WTC11 (cell line): ENCODE measurements at regions not wholly inside any gene's neighbourhood (a gene's known extent, or its start where the extent isn't known, plus 50 kb on each side); places are given as distances from the start of the nearest gene placed in this dataset.
A peak's percentile ranks its signal among the peaks of the same experiment; 100 is the strongest.

ENCODE experiments used
- ATAC-seq: fragments of 200-7000 bp; cut with Tn5 transposase; 2 replicates; pipeline ENCODE4 v1.10.0; 2021; ENCODE audit warnings: mild to moderate bottlenecking, moderate library complexity
- CTCF ChIA-PET: fragments of 300-600 bp; sonication (Branson Sonifier 250); formaldehyde crosslinking; loops from one replicate; lab custom pipeline; 2021; ENCODE audit warnings: antibody characterized with exemption; lab: Charles Lee
- POLR2A ChIA-PET: fragments of 350-600 bp; sonication (Branson Sonifier 250); formaldehyde crosslinking; loops from one replicate; lab custom pipeline; 2021; ENCODE audit warnings: antibody characterized with exemption; lab: Charles Lee
- DNase-seq: peaks from one replicate; pipeline ENCODE4 v3.0.0; 2021; ENCODE audit warnings: low spot score
- H3K27ac Mint-ChIP-seq: 2 replicates; pipeline ENCODE4 v1.8.0; 2021; ENCODE audit warnings: mixed read lengths
- H3K27me3 Mint-ChIP-seq: 2 replicates; pipeline ENCODE4 v1.8.0; 2021; ENCODE audit warnings: low read depth, mild to moderate bottlenecking, moderate library complexity, mixed read lengths
- H3K36me3 Mint-ChIP-seq: 2 replicates; pipeline ENCODE4 v1.8.0; 2021; ENCODE audit warnings: mixed read lengths
- H3K4me1 Mint-ChIP-seq: 2 replicates; pipeline ENCODE4 v1.8.0; 2022; ENCODE audit warnings: mixed read lengths
- H3K4me3 Mint-ChIP-seq: 2 replicates; pipeline ENCODE4 v1.8.0; 2021; ENCODE audit warnings: mild to moderate bottlenecking, moderate library complexity, mixed read lengths
- H3K9me3 Mint-ChIP-seq: 2 replicates; pipeline ENCODE4 v1.8.0; 2021; ENCODE audit warnings: mixed read lengths
- GABPB1 ChIP-seq: sonication (generic); formaldehyde crosslinking; IDR thresholded peaks from 2 replicates; pipeline ENCODE4 v1.8.1; 2023; ENCODE audit warnings: mild to moderate bottlenecking, missing genetic modification reagents
- GTF2I ChIP-seq: fragments of 250-450 bp; sonication (Bioruptor Pico); conservative IDR thresholded peaks from 2 replicates; pipeline ENCODE4 v1.4.0; 2021; ENCODE audit warnings: mild to moderate bottlenecking
- JUN ChIP-seq: sonication (generic); formaldehyde crosslinking; IDR thresholded peaks from 2 replicates; pipeline ENCODE4 v1.8.0; 2023; ENCODE audit warnings: mild to moderate bottlenecking, missing genetic modification reagents
- KAT7 ChIP-seq: sonication (generic); formaldehyde crosslinking; IDR thresholded peaks from 2 replicates; pipeline ENCODE4 v1.8.1; 2023; ENCODE audit warnings: missing genetic modification reagents, mild to moderate bottlenecking, borderline replicate concordance
- MXD4 ChIP-seq: fragments of 250-450 bp; sonication (Bioruptor Pico); IDR thresholded peaks from 2 replicates; pipeline ENCODE4 v1.8.0; 2021; ENCODE audit warnings: mild to moderate bottlenecking, moderate library complexity, borderline replicate concordance
- PRRX2 ChIP-seq: fragments of 250-450 bp; sonication (Bioruptor Pico); IDR thresholded peaks from 2 replicates; pipeline ENCODE4 v1.8.0; 2021; ENCODE audit warnings: mild to moderate bottlenecking
- SOX15 ChIP-seq: fragments of 250-450 bp; sonication (Bioruptor Pico); IDR thresholded peaks from 2 replicates; pipeline ENCODE4 v1.9.0; 2021; ENCODE audit warnings: mild to moderate bottlenecking
- TCF7 ChIP-seq: sonication (generic); formaldehyde crosslinking; IDR thresholded peaks from 2 replicates; pipeline ENCODE4 v1.8.0; 2022; ENCODE audit warnings: mild to moderate bottlenecking, low read depth, missing genetic modification reagents, moderate library complexity
- ZNF263 ChIP-seq: sonication (generic); formaldehyde crosslinking; IDR thresholded peaks from 2 replicates; pipeline ENCODE4 v1.8.1; 2022; ENCODE audit warnings: low read depth, mild to moderate bottlenecking, moderate library complexity, missing genetic modification reagents
- ZNF671 ChIP-seq: fragments of 250-450 bp; sonication (Bioruptor Pico); IDR thresholded peaks from 2 replicates; pipeline ENCODE4 v1.8.0; 2021; ENCODE audit warnings: mild to moderate bottlenecking
- TF ChIP-seq, protein P1 (sequence below): sonication (generic); formaldehyde crosslinking; IDR thresholded peaks from 2 replicates; pipeline ENCODE4 v1.8.1; 2022; ENCODE audit warnings: missing genetic modification reagents, borderline replicate concordance
- TF ChIP-seq, protein P2 (sequence below): sonication (generic); formaldehyde crosslinking; IDR thresholded peaks from 2 replicates; pipeline ENCODE4 v1.8.1; 2022; ENCODE audit warnings: low read depth, mild to moderate bottlenecking, moderate library complexity, missing genetic modification reagents, borderline replicate concordance
- TF ChIP-seq, protein P3 (sequence below): sonication (generic); formaldehyde crosslinking; IDR thresholded peaks from 2 replicates; pipeline ENCODE4 v1.8.0; 2022; ENCODE audit warnings: missing genetic modification reagents
- TF ChIP-seq, protein P4 (sequence below): sonication (generic); formaldehyde crosslinking; IDR thresholded peaks from 2 replicates; pipeline ENCODE4 v1.8.0; 2022; ENCODE audit warnings: mild to moderate bottlenecking, missing genetic modification reagents
- TF ChIP-seq, protein P5 (sequence below): sonication (generic); formaldehyde crosslinking; IDR thresholded peaks from 2 replicates; pipeline ENCODE4 v1.8.0; 2023; ENCODE audit warnings: mild to moderate bottlenecking, missing genetic modification reagents
- TF ChIP-seq, protein P6 (sequence below): sonication (generic); formaldehyde crosslinking; IDR thresholded peaks from 2 replicates; pipeline ENCODE4 v1.8.1; 2022; ENCODE audit warnings: mild to moderate bottlenecking, missing genetic modification reagents, moderate library complexity, borderline replicate concordance

DNA sequence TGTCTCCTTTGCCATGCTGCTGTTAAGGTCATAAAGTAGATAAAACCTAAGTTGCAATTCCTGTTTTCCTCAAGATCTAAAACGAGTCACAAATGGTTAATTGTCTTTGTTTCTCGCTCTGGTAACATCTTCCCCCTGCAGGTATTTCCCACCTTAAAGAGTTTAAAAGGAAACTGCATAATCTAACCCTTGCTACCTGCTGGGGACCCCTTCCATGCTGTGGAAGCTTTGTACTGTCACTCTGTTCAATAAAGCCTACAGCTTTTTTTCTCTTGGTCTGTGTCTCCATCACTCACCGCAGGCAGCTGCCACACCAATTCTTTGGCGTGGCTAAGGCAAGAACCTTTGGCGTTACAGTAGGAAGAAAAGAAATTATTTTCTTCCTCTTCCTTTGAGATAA lies 117.7 kb upstream of the GJE1 start (continued):
- TF ChIP-seq, protein P1, sequence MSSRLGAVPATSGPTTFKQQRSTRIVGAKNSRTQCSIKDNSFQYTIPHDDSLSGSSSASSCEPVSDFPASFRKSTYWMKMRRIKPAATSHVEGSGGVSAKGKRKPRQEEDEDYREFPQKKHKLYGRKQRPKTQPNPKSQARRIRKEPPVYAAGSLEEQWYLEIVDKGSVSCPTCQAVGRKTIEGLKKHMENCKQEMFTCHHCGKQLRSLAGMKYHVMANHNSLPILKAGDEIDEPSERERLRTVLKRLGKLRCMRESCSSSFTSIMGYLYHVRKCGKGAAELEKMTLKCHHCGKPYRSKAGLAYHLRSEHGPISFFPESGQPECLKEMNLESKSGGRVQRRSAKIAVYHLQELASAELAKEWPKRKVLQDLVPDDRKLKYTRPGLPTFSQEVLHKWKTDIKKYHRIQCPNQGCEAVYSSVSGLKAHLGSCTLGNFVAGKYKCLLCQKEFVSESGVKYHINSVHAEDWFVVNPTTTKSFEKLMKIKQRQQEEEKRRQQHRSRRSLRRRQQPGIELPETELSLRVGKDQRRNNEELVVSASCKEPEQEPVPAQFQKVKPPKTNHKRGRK = no peak
- no peak for TF ChIP-seq ZNF263 (CRISPR knock-in tag)

DNA sequence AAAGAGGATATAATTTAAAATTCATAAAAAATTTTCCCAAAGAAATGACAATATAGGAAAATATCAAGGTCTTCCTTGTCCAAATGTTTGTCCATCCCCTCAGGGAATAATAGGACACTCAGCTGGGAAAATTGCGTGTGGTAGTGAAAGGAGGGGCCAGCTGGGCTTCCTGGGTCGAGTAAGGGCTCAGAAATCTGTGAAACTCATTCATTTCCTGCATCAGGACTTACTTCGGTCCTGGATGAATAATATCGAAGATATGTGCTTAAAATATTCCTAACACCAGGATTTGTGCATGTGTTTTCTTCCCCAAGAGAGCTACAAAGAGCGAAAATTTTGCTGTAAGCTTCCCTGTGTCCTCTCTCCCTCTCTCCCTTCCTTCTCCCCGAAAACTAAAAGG lies 118.2 kb upstream of the GJE1 start:
- CTCF ChIA-PET = interaction anchor here (1.4 kb wide), 1 partner anchor 25 kb away, joined by 3 read pairs; no protein-coding TSS in a partner anchor

DNA sequence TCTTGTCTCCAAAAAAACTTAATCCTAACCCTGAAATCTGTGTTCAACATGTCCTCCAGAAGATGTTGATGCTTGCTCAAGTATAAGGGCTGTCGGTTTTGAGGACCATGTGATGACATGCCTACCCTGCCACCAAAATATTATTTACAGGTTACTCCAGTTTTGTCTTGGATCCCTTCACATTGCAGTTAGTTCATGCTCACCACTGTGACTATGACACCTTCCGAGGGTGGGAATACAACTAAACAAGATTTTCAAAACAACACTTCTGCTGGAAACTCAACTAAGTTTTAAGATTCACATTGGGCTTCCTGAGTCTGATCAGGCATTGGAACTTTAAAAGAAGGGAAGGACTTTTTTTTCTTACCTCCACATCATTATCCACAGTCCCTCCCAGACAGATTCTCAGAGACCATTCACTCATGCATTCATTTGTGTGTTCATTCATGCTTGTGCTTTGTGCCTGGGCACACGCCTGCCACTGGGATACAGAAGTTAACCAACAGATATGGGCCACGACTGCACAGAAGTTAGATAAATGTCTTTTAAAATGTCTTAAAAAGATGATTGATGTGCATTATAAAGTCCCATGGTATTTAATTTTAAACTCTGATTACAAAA lies 118.7 kb upstream of the GJE1 start:
- ATAC-seq = no peak
- Mint-ChIP-seq H3K27me3 (no peaks in the 10 kb centered on the region), H3K9me3 (peaks cover 19% of the 10 kb centered on the region), H3K27ac (peak overlapping the region; percentile 51), H3K4me1 (peaks cover 58% of the 10 kb centered on the region), H3K4me3 (peak overlapping the region; percentile 56), H3K36me3 (peaks cover 16% of the 10 kb centered on the region)
- no peak for DNase-seq
- ChIA-PET CTCF (interaction anchor here (1.4 kb wide), 1 partner anchor 24 kb away, joined by 3 read pairs; no protein-coding TSS in a partner anchor), POLR2A (no interaction called here)
- TF ChIP-seq, protein P1 = no peak
- TF ChIP-seq, protein P2, sequence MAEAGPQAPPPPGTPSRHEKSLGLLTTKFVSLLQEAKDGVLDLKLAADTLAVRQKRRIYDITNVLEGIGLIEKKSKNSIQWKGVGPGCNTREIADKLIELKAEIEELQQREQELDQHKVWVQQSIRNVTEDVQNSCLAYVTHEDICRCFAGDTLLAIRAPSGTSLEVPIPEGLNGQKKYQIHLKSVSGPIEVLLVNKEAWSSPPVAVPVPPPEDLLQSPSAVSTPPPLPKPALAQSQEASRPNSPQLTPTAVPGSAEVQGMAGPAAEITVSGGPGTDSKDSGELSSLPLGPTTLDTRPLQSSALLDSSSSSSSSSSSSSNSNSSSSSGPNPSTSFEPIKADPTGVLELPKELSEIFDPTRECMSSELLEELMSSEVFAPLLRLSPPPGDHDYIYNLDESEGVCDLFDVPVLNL (CRISPR knock-in tag) = no peak
- TF ChIP-seq, protein P3, sequence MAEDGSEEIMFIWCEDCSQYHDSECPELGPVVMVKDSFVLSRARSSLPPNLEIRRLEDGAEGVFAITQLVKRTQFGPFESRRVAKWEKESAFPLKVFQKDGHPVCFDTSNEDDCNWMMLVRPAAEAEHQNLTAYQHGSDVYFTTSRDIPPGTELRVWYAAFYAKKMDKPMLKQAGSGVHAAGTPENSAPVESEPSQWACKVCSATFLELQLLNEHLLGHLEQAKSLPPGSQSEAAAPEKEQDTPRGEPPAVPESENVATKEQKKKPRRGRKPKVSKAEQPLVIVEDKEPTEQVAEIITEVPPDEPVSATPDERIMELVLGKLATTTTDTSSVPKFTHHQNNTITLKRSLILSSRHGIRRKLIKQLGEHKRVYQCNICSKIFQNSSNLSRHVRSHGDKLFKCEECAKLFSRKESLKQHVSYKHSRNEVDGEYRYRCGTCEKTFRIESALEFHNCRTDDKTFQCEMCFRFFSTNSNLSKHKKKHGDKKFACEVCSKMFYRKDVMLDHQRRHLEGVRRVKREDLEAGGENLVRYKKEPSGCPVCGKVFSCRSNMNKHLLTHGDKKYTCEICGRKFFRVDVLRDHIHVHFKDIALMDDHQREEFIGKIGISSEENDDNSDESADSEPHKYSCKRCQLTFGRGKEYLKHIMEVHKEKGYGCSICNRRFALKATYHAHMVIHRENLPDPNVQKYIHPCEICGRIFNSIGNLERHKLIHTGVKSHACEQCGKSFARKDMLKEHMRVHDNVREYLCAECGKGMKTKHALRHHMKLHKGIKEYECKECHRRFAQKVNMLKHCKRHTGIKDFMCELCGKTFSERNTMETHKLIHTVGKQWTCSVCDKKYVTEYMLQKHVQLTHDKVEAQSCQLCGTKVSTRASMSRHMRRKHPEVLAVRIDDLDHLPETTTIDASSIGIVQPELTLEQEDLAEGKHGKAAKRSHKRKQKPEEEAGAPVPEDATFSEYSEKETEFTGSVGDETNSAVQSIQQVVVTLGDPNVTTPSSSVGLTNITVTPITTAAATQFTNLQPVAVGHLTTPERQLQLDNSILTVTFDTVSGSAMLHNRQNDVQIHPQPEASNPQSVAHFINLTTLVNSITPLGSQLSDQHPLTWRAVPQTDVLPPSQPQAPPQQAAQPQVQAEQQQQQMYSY (CRISPR knock-in tag) = no peak
- TF ChIP-seq TCF7 (CRISPR knock-in tag) (no peak), ZNF671 (CRISPR knock-in tag) (no peak), SOX15 (CRISPR knock-in tag) (no peak), MXD4 (no peak), KAT7 (no peak)

More for the DNA sequence above, 118.2 kb upstream of the GJE1 start:
- no peak for DNase-seq
- H3K36me3 Mint-ChIP-seq = peaks cover 22% of the 10 kb centered on the region
- POLR2A ChIA-PET = no interaction called here
- TF ChIP-seq, protein P4, sequence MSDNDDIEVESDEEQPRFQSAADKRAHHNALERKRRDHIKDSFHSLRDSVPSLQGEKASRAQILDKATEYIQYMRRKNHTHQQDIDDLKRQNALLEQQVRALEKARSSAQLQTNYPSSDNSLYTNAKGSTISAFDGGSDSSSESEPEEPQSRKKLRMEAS (CRISPR knock-in tag) = no peak
- TF ChIP-seq, protein P5, sequence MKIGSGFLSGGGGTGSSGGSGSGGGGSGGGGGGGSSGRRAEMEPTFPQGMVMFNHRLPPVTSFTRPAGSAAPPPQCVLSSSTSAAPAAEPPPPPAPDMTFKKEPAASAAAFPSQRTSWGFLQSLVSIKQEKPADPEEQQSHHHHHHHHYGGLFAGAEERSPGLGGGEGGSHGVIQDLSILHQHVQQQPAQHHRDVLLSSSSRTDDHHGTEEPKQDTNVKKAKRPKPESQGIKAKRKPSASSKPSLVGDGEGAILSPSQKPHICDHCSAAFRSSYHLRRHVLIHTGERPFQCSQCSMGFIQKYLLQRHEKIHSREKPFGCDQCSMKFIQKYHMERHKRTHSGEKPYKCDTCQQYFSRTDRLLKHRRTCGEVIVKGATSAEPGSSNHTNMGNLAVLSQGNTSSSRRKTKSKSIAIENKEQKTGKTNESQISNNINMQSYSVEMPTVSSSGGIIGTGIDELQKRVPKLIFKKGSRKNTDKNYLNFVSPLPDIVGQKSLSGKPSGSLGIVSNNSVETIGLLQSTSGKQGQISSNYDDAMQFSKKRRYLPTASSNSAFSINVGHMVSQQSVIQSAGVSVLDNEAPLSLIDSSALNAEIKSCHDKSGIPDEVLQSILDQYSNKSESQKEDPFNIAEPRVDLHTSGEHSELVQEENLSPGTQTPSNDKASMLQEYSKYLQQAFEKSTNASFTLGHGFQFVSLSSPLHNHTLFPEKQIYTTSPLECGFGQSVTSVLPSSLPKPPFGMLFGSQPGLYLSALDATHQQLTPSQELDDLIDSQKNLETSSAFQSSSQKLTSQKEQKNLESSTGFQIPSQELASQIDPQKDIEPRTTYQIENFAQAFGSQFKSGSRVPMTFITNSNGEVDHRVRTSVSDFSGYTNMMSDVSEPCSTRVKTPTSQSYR = no peak
- TF ChIP-seq GTF2I (CRISPR knock-in tag) (no peak), MXD4 (no peak), JUN (no peak), GABPB1 (CRISPR knock-in tag) (no peak), PRRX2 (CRISPR knock-in tag) (no peak)
- TF ChIP-seq, protein P1 = no peak
- TF ChIP-seq, protein P6, sequence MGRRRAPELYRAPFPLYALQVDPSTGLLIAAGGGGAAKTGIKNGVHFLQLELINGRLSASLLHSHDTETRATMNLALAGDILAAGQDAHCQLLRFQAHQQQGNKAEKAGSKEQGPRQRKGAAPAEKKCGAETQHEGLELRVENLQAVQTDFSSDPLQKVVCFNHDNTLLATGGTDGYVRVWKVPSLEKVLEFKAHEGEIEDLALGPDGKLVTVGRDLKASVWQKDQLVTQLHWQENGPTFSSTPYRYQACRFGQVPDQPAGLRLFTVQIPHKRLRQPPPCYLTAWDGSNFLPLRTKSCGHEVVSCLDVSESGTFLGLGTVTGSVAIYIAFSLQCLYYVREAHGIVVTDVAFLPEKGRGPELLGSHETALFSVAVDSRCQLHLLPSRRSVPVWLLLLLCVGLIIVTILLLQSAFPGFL = no peak
- no peaks in the 10 kb centered on the region for H3K27me3 Mint-ChIP-seq
- H3K9me3 Mint-ChIP-seq = peaks cover 19% of the 10 kb centered on the region
- no peak; the same call in 1 of the 2 replicates for ATAC-seq
- H3K4me3 Mint-ChIP-seq = peak overlapping the region; percentile 56
- H3K4me1 Mint-ChIP-seq = peaks cover 59% of the 10 kb centered on the region
- peak overlapping the region; percentile 98 for H3K27ac Mint-ChIP-seq
